Stomach (tissue), 8 donors: ENCODE measurements at regions not wholly inside any gene's neighbourhood (a gene's known extent, or its start where the extent isn't known, plus 50 kb on each side); places are given as distances from the start of the nearest gene placed in this dataset.

ENCODE experiments used
- DNase-seq, 2 donors: peaks; one replicate each; pipeline versions ENCODE4 v3.0.0 to v3.0.0-alpha.2; 2013 to 2019
- H3K27ac ChIP-seq, 5 donors: fragments of 200-600 bp in 4 of 5; sonication (generic) in 4 of 5; one replicate each; pipeline ENCODE4 v1.5.1; 2013 to 2019; ENCODE audit warnings: mild to moderate bottlenecking in 1 of 5, moderate library complexity in 1 of 5
- H3K27me3 ChIP-seq, 3 donors: fragments of 200-600 bp; sonication (generic); one replicate each; pipeline ENCODE4 v1.5.1; 2017 to 2019; ENCODE audit warnings: mixed run types in 1 of 3
- H3K36me3 ChIP-seq, 4 donors: fragments of 200-600 bp; sonication (generic); 1 replicate in 3 of 4; 2 replicates in 1 of 4; pipeline ENCODE4 v1.5.1; 2016 to 2019
- H3K4me1 ChIP-seq, 4 donors: fragments of 200-600 bp; sonication (generic); one replicate each; pipeline ENCODE4 v1.5.1; 2016 to 2019
- H3K4me3 ChIP-seq, 4 donors: fragments of 200-600 bp; sonication (generic) in 3 of 4; one replicate each; pipeline ENCODE4 v1.5.1; 2016 to 2019; ENCODE audit warnings: mild to moderate bottlenecking in 1 of 4
- H3K9me3 ChIP-seq, 4 donors: fragments of 200-600 bp; sonication (generic); one replicate each; pipeline ENCODE4 v1.5.1; 2016 to 2019
- CTCF ChIP-seq, 7 experiments: fragments of 450-650 bp in 4 of 7; fragments of 200-600 bp in 3 of 7; sonication (generic) in 3 of 7; IDR thresholded peaks; one replicate each; pipeline ENCODE4 v1.5.1; 2016 to 2019; ENCODE audit warnings: antibody characterized with exemption in 7 of 7, control low read depth in 2 of 7, mild to moderate bottlenecking in 1 of 7
- EP300 ChIP-seq: sonication (generic); formaldehyde crosslinking; IDR thresholded peaks from one replicate; pipeline ENCODE4 v1.6.1; 2017; ENCODE audit warnings: antibody characterized with exemption
- POLR2A ChIP-seq, 4 donors: fragments of 450-650 bp; IDR thresholded peaks; one replicate each; pipeline ENCODE4 v1.6.1; 2016; ENCODE audit warnings: antibody characterized with exemption in 4 of 4, control low read depth in 2 of 4, mild to moderate bottlenecking in 1 of 4, moderate library complexity in 1 of 4
- POLR2AphosphoS5 ChIP-seq, 3 donors: sonication (generic); formaldehyde crosslinking; IDR thresholded peaks; one replicate each; pipeline ENCODE4 v1.6.1; 2016; ENCODE audit warnings: antibody characterized with exemption in 3 of 3
- WGBS, 5 donors: extraction: QIAGEN DNeasy Blood & Tissue Kit in 3 of 5; methylation state at CpG; one replicate each; pipeline versions ENCODE4 v1.1.5 to v1.1.7; 2013 to 2018; 5-methylcytosine and 5-hydroxymethylcytosine counted together
- intact Hi-C: fragments of 100-400 bp; cut with DNase I; formaldehyde crosslinking; loops from one replicate; pipeline ENCODE4 v1.15.1; 2023; ENCODE audit warnings: low total_unique reads
- donor health status: healthy with polysubstance abuse.
- donor health status: Bipolar disorder and iron deficiency.
- donor health status: healthy.

DNA sequence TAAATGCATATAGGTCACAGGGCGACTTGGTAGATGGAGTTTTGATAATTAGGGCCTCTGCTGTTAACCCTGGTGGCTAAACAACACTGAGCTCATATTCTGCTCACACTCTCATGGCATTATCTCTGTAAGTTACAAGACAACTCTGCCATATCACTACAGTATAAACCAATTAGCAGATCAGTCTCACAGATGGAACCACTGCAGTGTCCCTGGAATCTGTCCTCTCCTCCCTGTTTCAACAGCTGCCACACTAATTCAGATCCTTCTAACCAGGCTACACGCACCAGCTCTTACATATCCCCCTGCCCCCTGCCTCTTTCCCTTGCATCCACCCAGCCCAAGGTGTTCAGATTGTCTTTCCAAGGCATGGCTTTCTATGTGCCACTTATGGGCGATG is 161.0 kb upstream of the RMST start:
- Histone ChIP-seq H3K36me3 (no peaks in the 10 kb centered on the region), H3K4me3 (no peak overlapping the region), H3K4me1 (no peaks in the 10 kb centered on the region), H3K27ac (no peak overlapping the region), H3K27me3 (no peaks in the 10 kb centered on the region), H3K9me3 (no peaks in the 10 kb centered on the region)
- TF ChIP-seq POLR2A (IDR thresholded peaks at IDR 0.05): no peak
- no peak for TF ChIP-seq EP300
- TF ChIP-seq CTCF (IDR thresholded peaks at IDR 0.05): no peak
- no peak for TF ChIP-seq POLR2AphosphoS5 (IDR thresholded peaks at IDR 0.05)
- 77 to 83% (median 80%) methylated on average over 3 of the region's 3 CpGs for WGBS, 5 donors
- intact Hi-C loops: loop anchor here (10.0 kb wide), 1 partner anchor 717 kb away; no protein-coding TSS in a partner anchor
- DNase-seq: no peak

DNA sequence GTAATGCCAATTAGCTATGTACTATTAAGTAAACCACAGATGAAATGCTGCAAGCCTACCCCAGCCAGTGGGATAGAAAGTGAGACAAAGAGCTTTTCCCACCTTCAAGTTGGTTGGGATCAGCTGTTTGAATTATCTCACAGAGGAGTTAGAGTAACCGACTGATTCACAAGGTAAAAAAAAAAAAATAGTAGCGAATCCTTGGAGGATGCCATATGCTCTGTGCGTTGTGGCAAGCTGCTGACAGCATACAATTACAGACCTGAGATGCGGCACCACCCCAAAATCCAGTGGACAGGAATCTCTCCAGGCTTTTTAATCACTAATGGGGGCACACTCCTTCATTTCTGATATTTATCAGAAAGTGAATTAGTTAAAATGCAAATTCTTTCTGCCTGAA is 157.0 kb upstream of the RMST start:
- 81 to 89% (median 82%) methylated on average over 4 of the region's 4 CpGs for WGBS, 5 donors
- TF ChIP-seq POLR2AphosphoS5 (IDR thresholded peaks at IDR 0.05): no peak
- no peak for TF ChIP-seq POLR2A (IDR thresholded peaks at IDR 0.05)
- TF ChIP-seq EP300: no peak
- no peak for TF ChIP-seq CTCF (IDR thresholded peaks at IDR 0.05)
- Histone ChIP-seq H3K9me3 (no peaks in the 10 kb centered on the region), H3K27ac (no peak overlapping the region), H3K4me1 (no peaks in the 10 kb centered on the region), H3K27me3 (peaks cover 0 to 10% (median 0%) of the 10 kb centered on the region in 3 donors), H3K4me3 (no peak overlapping the region), H3K36me3 (no peaks in the 10 kb centered on the region)
- intact Hi-C loops: loop anchor here (10.0 kb wide), 1 partner anchor 721 kb away; no protein-coding TSS in a partner anchor
- DNase-seq: no peak

- TF ChIP-seq POLR2AphosphoS5 (IDR thresholded peaks at IDR 0.05): no peak
- 39 to 63% (median 56%) methylated on average over 3 of the region's 3 CpGs for WGBS, 5 donors
- H3K4me3 ChIP-seq: no peak overlapping the region
- no peaks in the 10 kb centered on the region for H3K9me3 ChIP-seq
- no peaks in the 10 kb centered on the region for H3K36me3 ChIP-seq
- intact Hi-C loops: loop anchor here (10.0 kb wide), 1 partner anchor 721 kb away; no protein-coding TSS in a partner anchor
- H3K27me3 ChIP-seq: peaks cover 0 to 14% (median 0%) of the 10 kb centered on the region in 3 donors
- no peaks in the 10 kb centered on the region for H3K4me1 ChIP-seq
- no peak overlapping the region for H3K27ac ChIP-seq
- DNase-seq: peak in 1 of 2 donors; percentile 30
These were observed 156.5 kb upstream of the RMST start for GRCh38 chr12:97306147-97306546.

DNA sequence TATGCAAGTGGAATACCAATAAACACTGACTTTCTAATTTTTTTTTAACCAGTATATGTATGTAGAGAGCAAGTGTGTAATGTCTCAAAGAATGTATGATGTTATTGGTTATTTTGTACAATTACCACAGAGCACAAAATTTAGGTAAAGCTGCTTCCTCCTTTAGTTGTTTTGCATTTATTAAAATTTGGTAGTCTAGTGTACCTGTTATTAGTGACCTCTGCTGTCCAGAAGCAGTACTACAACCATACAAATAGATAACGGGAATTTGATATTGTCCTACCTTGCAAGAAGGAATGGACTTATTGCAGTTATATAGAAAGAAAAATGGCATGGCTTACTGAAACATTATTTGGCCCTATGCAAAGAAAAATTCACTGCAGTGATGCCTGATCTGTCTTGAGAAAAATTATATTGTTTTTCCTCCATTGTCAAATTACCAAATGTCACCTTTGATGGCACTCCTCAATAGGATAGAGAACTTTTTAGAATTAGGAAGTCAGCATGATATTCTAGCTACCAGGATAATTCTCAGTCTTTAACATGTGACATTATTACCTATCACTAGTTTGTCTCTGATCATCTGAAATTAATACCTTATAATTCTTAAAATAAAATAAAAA is 153.9 kb upstream of the RMST start:
- 3 to 32% (median 10%) methylated on average over 1 of the region's 1 CpG for WGBS, 5 donors
- TF ChIP-seq CTCF (IDR thresholded peaks at IDR 0.05) (peak in 5 of 7 experiments; percentile 21 to 67 (median 61)), POLR2AphosphoS5 (IDR thresholded peaks at IDR 0.05) (no peak)
- no peaks in the 10 kb centered on the region for H3K9me3 ChIP-seq
- intact Hi-C loops: loop anchor here (10.0 kb wide), 1 partner anchor 724 kb away; no protein-coding TSS in a partner anchor
- no peak overlapping the region for H3K27ac ChIP-seq
- DNase-seq: peak in 1 of 2 donors; percentile 71
- no peaks in the 10 kb centered on the region for H3K4me1 ChIP-seq
- H3K27me3 ChIP-seq: peaks cover 0 to 19% (median 0%) of the 10 kb centered on the region in 3 donors
- no peaks in the 10 kb centered on the region for H3K36me3 ChIP-seq
- H3K4me3 ChIP-seq: no peak overlapping the region

- Histone ChIP-seq H3K27ac (no peak overlapping the region), H3K36me3 (no peaks in the 10 kb centered on the region), H3K4me1 (no peaks in the 10 kb centered on the region), H3K4me3 (no peak overlapping the region), H3K9me3 (no peaks in the 10 kb centered on the region), H3K27me3 (peaks cover 0 to 19% (median 0%) of the 10 kb centered on the region in 3 donors)
- no peak for DNase-seq
- no peak for TF ChIP-seq EP300
- no peak for TF ChIP-seq POLR2A (IDR thresholded peaks at IDR 0.05)
- intact Hi-C loops: loop anchor here (10.0 kb wide), 1 partner anchor 725 kb away; no protein-coding TSS in a partner anchor
- WGBS, 5 donors: 50 to 74% (median 53%) methylated on average over 5 of the region's 5 CpGs
These were observed 152.7 kb upstream of the RMST start for GRCh38 chr12:97309921-97310320.
